Activated CD8-positive, alpha-beta memory T cell treated with anti-CD3 and anti-CD28 coated beads, Interleukin-2, amount 50 U/mL, for 24 hours (primary cell): ENCODE measurements at regions not wholly inside any gene's neighbourhood (a gene's known extent, or its start where the extent isn't known, plus 50 kb on each side); places are given as distances from the start of the nearest gene placed in this dataset.
A peak's percentile ranks its signal among the peaks of the same experiment; 100 is the strongest.
"Not testable (repeated sequence)": the region's sequence is repeated elsewhere in the genome, so short reads cannot be mapped to it uniquely, and the experiment has no call there.

Experiments used
- DNase-seq: peaks from one replicate; pipeline ENCODE4 v3.0.0-alpha.2; 2020; ENCODE audit errors: extremely low read depth

DNA sequence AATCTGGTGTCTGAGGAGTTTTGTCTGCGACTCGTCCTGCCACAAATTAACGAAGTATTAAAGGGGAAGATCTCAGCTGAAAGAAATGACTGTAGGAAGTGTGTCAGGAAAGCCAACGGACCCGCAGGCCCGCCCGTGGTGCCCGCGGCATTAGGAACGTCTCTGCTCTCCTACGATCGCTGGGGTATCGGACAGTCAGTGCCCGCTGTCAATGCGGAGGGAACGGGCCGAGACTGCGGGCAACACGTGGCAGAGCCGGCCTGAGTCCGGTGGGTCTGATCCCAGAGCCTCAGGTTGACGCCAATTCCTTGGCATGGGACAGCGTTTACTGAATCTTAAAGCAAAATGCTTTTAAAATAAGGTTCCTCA lies 128.7 kb downstream of the KBTBD2 start:
- DNase-seq = no peak

DNA sequence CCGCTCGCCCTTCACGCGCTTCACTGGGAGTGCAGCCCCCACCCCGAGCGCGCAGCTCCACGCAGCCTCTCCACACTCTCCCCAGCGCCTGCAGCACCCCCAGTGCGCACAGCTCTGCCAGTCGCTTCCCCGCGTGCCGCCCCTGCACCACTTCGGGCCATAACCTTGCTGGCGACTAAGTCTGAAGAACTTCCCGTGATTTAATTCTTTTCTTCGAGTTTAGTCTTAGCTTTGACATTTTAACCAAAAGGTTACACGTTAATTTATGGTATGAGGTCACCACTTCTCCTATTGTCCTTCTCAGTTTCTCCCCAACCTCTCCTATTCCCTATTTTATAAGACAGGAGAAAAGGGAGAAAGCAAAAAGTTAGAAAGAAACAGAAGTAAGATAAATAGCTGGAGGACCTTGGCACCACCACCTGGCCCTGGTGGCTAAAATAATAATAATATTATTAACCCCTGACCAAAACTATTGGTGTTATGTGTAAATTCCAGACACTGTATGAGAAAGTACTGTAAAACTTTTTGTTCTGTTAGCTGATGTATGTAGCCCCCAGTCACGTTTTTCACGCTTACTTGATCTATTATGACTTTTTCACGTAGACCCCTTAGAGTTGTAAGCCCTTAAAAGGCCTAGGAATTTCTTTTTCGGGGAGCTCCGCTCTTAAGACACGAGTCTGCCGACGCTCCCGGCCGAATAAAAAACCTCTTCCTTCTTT lies 129.2 kb downstream of the KBTBD2 start:
- not testable (repeated sequence) for DNase-seq

DNA sequence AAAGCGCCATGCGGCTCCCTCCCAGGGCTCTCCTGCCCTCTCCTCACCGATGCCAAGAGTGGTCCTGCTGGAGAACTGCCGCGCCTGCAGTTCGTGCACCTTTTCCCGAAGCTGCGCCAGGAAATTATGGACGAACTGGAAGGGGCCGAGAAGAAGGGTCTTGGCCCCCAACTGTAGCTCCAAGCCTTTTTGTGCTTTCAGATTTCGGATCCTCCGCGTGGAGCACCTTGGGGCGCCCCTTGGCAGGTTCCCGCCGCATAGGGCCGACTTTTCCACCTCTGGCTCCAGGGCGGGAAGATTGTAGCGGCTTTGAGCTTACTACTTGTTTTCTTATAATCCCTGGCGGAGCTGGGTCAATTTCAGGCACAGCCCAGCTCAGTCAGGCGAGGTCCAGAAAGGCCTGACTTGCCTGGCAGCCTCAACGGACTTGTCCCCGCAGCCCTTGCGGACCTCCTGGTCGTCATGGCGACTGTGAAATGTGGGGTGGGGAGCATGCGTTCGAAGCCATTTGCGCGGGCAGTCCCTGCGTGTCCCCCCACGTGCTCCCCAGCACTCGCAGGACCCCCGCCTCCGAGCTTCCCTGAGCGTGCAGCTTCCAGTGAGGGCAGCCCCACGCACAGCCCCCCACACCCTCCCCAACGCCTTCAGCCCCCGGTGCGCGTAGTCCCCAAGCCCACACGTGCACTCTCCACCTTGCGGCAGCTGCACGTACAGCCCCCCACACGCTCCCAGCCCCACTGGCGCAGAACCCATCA lies 129.9 kb downstream of the KBTBD2 start:
- no peak for DNase-seq

DNA sequence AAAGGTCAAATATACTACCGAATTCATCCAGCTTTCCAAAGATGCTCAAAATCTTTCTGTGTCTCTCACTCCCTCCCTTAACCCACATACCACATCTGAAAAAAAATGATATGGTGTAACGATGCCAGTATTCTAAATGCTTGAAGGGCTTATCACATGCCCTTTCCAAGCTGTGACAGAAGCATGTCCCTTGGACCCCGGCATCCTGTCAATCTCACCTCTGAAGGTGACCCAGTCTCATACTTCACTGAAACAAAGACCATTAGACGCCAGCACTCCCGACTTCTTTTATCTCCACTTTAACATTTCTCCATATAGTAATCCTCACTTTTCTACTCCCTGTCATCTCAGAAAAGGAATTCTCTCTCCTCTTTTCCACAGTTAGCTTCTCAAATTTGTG lies 130.8 kb downstream of the KBTBD2 start:
- DNase-seq = not testable (repeated sequence)

DNA sequence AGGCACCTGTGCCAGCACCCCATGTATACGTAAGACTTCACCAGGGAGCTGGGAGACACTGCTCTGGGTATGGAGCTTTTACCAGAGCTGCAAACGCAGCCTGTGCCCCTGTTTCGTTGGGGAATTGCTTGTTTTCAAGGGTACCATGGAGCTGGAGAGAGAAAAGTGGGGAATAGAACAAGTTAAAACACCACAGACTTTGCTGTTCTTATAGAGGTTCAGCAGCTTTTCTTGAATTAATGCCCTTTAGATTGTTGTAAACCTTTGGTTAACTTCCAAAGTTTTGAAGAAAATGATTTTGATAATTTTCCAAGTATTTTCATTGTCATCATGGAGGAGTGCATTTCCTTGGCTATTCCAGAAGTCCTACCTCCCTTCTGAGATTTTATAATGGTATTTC lies 131.7 kb downstream of the KBTBD2 start:
- DNase-seq = not testable (repeated sequence)

DNA sequence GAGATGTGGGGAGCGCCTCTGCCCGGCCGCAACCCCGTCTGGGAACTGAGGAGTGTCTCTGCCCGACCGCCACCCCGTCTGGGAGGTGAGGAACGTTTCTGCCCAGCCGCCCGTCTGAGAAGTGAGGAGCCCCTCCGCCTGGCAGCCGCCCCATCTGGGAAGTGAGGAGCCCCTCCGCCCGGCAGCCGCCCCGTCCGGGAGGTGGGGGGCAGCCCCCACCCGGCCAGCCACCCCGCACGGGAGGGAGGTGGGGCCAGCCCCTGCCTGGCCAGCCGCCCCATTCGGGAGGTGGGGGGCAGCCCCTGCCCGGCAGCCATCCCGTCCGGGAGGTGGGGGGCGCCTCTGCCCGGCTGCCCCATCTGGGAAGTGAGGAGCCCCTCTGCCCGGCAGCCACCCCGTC lies 137.7 kb downstream of the KBTBD2 start:
- DNase-seq = not testable (repeated sequence)

DNA sequence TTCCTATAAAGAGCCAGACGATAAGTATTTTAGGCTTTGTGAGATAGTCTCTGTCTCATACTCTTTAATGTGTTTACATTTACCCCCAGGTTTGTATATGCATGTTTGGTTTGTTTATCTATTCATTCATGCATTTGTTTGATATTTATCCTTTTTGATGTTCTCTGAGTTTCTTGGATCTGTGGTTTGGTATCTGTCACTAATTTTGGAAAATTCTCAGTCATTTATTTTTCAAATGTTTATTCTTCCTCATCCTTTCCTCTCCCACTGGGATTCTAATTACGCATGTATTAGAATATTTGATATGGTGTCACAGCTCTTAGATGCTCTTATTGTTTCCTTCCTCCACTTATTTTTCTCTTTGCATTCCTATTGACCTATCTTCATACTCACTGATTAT lies 143.2 kb downstream of the KBTBD2 start:
- not testable (repeated sequence) for DNase-seq

DNA sequence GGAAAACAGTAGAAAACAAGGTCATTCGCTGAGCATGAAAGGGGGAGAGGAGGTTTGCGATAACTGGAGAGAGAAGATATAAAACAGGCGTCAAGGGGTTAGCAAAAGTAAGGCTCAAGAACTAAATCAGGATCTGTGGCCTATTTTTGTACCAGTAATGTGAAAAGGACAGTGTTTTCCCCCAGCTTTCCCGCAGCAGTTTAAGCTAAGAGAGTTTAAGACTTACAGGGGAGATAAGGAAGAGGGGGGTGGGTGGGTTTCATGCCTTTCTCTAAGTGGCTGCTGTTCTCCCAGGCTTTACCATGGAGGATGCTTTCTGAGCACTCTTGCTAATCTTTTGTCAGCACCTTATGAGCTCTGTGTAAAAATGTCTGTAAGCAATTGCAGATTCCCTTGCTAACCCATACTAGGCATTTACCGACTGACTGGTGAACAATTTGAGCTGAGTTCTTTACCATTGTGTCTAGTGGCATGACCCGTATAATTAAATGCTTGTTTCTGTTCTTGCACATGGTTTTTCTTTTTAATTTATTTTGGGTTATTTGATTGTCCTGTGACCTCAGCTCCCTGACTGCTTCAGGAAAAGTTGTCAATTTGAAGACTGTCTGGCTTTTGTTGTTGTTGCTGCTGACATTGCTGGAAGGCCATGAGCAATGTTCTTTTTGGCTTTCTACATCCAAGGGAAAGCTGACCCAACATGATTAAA lies 144.0 kb downstream of the KBTBD2 start:
- not testable (repeated sequence) for DNase-seq

DNA sequence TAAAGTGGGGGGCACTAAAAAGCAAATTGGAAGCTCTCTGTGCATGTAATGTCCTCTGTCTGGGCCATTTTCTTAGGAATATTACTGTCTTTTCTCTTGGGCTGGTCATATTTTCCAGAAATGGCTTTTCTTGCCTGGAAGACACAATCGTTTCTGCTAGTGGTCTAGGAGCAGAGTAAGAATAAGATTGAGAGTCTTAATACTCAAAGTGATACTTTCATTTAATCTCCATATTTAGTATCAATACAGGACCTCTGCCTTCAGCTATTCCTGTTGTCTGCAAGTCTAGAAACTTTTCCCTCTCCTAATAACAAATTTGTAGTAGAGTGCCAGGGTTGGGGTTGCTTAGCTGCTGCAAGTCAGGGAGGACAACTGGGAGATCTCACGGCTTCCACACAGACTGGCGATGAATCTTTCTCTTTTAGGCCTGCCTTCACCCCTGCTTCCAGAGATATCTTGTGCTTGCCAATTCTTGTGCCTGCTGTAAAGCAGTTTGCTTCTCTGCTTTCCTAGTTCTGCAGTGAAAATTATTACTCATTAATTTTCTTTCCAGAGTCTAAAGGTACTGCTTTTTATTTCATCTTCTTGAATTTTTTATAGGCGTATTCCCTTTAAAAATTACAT lies 149.6 kb downstream of the KBTBD2 start:
- DNase-seq = not testable (repeated sequence)

DNA sequence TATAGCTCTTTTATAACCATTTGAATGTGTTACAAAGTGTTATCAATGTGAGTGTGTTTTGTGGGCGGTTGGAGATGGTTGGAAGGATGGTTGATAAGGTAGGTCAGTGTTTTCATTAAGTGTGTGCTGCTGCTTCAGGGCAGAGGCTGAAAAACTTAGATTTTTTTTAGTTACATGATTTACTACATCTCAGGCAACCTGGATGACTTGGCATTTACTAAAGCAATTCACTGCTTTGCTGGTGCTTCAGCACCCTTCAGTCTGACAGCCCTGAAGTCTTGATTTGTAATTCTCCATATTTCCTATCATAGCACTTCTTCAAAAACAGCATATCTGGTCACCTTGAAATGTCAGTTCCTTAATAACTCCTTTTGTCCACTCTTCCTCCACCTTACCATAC lies 151.8 kb downstream of the KBTBD2 start:
- not testable (repeated sequence) for DNase-seq

DNA sequence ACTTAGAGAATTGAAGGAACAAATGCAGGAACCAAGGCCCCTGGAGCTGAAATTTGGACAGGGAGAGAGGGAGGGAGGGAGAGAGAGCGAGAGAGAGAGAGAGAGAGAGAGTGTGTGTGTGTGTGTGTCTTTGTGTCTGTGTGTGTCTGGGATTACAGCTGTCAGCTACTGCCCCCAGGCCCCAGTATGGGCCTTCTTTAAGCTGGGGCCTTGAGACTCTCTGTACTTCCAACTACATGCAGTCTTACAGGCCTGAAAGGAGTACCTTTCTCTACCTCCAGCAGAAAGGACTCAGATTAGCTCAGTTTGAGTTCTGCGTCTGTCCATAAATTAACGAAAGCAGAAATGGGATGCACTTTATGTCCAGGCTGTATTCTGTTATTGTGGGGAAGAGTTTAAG lies 153.2 kb downstream of the KBTBD2 start:
- DNase-seq = not testable (repeated sequence)

DNA sequence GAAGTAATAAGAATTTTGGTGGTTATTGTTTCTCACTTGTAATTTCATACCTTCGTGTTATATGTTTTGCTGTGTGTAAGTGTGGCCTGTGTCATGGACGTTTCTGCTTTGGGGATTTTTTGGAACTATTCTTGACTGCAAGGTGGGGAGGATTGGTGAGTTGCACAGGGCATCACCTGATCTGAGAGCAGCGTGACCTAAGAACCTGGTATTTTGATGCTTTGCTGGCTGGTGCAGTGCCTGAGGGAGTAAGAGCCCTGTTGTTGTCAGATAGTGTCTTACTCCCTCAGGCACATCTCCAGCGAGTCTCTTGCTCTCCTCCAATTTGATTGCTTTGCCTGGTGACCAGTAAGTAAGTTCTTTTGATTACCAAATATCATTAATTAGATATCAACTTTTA lies 158.8 kb downstream of the KBTBD2 start:
- DNase-seq = not testable (repeated sequence)

DNA sequence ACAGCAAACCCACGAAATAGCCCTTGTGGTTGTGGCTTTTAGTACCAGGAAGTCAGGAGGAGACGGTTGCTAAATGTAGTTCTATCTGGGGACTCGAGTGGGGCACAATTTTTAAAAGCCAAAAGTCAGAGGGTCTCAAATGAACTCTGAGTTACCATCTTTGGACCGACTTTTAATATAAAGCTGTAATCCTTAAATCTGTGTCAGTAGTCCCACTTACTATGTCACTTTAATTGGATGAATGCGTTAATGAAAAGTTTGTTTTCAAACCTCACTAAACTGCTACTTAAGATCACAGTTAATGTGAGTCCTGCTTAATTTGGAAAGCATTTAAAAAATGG lies 162.3 kb downstream of the KBTBD2 start:
- not testable (repeated sequence) for DNase-seq

DNA sequence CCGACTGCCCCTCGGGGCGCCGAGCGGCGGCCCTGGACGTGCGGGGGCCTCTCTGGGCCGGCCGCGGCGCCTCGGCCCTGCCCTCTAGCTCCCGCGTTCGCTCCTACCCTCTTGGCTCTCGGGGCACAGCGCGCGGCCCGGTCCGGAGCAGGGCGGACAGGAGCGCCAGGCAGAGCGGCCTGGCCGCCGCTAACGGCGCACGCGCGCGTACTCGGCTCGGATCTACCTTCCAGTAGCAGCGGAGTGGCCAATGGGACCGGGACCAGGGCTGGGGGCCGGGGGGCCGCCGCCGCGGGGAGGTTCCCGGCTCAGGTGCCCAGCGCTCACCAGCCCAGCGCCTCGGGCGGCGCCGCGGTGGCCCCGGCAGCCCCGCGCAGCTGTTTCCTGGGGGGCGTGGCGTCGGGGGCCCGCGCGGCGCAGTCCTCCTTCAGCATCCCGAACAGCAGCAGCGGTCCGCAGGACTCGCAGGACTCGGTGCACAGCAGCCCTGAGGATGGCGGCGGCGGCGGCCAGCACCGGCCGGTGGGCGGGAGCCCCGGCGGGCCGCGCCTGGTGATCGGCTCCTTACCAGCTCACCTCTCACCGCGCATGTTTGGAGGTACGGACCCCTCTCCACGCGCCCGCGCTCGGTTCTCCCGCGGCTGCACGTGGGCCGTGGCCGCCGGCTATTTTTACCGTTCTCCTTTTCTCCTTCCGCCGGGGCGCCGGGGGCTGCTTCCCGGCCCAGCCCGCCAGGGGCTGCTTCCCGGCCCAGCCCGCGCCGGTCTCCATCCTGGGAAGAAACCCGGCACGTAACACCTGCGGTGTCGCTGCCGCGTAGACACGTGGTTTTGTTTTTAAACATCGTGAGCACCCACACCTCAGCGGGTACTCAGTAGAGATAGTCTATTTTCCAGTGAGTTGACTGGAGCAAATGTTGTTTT lies 162.9 kb downstream of the KBTBD2 start:
- peak; percentile 4 for DNase-seq

DNA sequence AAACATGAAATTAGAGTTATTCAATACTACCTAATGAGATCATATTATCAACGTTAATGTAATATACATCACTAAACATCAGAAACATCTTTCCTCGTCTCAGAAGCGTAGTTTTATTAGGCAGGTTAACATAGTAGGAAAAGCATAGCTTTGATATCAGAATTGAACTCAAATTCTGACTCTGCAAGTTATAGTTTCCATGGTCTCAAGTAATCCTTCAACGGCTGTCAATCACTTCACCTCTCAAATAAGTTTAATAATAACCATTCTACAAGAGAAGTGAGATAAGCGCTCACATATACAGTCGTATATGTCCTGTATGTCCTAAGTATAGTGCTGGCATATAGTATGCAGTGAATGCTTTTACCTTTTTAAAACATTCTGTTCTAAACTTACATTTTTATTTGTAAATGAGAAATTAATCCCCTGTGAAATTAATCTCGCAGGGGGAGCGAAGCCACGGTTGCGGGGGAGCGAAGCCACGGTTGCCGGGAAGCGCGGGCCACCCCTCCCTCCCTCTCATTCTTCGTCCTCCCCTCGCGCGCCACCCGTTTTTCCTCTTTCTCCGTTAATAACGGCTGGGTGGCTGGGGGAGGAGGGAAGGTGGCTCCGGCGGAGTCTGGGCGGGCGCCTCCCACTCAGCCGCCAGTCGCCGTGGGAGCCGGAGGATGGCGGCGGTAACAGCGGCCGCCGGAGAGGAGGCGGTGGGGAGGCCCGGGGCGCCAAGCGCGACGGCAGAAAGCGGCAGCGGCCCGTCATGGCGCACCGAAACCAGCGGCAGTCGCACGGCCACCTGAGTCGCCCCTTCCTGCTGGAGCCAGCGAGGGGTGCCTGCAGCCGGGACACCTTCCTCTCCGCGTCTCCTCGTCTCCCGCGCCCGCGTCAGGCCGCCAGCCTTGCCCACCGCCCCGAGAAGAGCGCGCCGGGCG lies 163.8 kb downstream of the KBTBD2 start:
- DNase-seq = not testable (repeated sequence)

DNA sequence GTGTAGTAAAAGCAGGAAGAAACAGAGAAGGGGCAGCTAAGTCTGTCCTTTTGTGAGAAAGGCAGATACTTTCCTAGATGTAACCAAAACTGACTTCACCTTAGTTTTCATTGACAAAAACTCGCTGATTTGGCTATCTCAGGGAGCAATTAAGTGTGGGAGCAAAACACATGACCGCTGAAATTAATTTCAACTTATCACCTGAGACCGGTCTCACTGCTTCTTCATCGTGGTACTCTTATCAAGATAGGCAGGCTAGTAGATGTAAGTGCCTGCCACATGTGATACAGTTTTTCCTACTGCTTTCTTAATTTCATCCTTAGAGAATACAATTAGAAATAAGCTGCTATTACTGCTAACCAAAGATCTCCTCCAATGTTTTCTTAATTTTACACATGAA lies 168.7 kb downstream of the KBTBD2 start:
- not testable (repeated sequence) for DNase-seq

DNA sequence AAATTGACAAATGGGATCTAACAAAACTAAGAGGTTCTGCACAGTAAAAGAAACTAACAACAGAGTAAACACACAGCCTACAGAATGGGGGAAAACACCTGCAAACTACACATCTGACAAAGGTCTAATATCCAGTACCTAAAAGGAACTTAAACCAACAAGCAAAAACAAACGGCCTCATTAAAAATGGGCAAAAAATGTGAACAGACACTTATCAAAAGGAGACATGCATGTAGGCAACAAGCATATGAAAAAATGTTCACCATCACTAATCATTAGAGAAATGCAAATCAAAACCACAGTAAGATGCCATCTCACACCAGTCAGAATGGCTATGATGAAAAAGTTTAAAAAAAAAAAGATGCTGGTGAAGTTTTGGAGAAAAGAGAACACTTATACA lies 197.4 kb downstream of the KBTBD2 start:
- no peak for DNase-seq

DNA sequence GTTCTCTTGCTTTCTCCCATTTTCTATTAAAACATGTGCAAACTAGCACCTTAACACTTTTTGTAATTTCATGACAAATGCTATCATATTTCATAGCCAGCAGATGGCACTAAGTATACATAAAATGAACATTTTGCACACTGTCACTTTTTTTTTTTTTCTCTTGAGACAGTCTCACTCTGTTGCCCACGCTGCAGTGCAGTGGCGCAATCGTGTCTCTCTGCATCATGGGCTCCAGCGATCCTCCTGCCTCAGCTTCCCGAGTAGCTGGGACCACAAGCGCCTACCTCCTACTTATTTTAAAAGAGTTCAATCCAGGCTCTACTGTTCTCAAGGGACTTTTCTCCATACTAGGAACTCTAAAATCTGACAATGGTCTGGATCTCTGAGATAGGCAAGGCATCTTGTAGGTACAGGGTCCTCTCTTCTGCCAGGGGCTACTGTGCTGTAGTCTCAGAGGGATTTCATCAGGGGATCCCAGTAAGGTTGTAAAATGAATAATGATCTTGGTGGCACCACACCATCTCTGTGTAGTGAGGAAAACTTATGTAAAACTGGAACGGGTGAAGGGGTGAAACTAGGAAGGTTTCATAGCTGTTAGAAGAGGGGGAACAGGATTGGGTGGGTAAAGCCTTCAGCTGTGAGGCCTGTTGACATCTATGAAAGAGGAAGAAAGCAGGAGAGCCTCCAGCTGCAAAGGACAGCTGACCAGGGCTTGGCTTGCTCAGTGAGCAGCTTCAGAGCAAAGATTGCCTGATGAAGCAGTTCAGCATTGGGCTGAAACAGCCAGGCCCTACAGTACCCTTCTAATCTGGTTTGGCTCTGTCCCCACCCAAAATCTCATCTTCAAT lies 196.9 kb downstream of the AVL9 start:
- DNase-seq = not testable (repeated sequence)

DNA sequence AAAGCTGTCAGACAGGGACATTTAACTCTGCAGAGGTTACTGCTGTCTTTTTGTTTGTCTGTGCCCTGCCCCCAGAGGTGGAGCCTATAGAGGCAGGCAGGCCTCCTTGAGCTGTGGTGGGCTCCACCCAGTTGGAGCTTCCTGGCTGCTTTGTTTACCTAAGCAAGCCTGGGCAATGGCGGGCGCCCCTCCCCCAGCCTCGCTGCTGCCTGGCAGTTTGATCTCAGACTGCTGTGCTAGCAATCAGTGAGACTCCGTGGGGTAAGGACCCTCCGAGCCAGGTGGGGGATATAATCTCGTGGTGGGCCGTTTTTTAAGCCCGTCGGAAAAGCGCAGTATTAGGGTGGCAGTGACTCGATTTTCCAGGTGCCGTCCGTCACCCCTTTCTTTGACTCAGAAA lies 192.8 kb downstream of the AVL9 start:
- not testable (repeated sequence) for DNase-seq
